Loucy (cell line): ENCODE measurements at regions not wholly inside any gene's neighbourhood (a gene's known extent, or its start where the extent isn't known, plus 50 kb on each side); places are given as distances from the start of the nearest gene placed in this dataset.

ENCODE experiments used
- H2AFZ ChIP-seq: fragments of 200-600 bp; sonication (generic); 2 replicates; pipeline ENCODE4 v1.6.0; 2016; ENCODE audit warnings: antibody characterized with exemption, mild to moderate bottlenecking, low read length, moderate library complexity
- H3F3A ChIP-seq: fragments of 200-600 bp; 2 replicates; pipeline ENCODE4 v1.6.0; 2016; ENCODE audit warnings: antibody characterized with exemption, low read depth, mild to moderate bottlenecking
- H3K27me3 ChIP-seq: fragments of 200-600 bp; sonication (generic); 2 replicates; pipeline ENCODE4 v1.6.1; 2014; ENCODE audit warnings: low read length, mild to moderate bottlenecking; ENCODE audit not compliant: insufficient read depth, poor library complexity, severe bottlenecking
- H3K36me3 ChIP-seq: fragments of 200-600 bp; sonication (generic); 2 replicates; pipeline ENCODE4 v1.6.1; 2016; ENCODE audit warnings: low read length; ENCODE audit not compliant: insufficient read depth
- H3K4me1 ChIP-seq: fragments of 200-600 bp; sonication (generic); 2 replicates; pipeline ENCODE4 v1.5.1; 2014; ENCODE audit warnings: low read length, mild to moderate bottlenecking; ENCODE audit not compliant: insufficient read depth, poor library complexity, severe bottlenecking
- H3K4me2 ChIP-seq: fragments of 200-600 bp; sonication (generic); 2 replicates; pipeline ENCODE4 v1.6.0; 2014; ENCODE audit warnings: antibody characterized with exemption, low read length, low read depth, mild to moderate bottlenecking; ENCODE audit not compliant: poor library complexity, severe bottlenecking
- H3K4me3 ChIP-seq: fragments of 200-600 bp; sonication (generic); 2 replicates; pipeline ENCODE4 v1.5.1; 2014; ENCODE audit warnings: low read length, mild to moderate bottlenecking, mixed read lengths; ENCODE audit not compliant: poor library complexity, severe bottlenecking
- H3K79me2 ChIP-seq: fragments of 200-600 bp; sonication (generic); 2 replicates; pipeline ENCODE4 v1.6.1; 2014; ENCODE audit warnings: low read length; ENCODE audit not compliant: insufficient read depth
- H3K9ac ChIP-seq: fragments of 200-600 bp; sonication (generic); 2 replicates; pipeline ENCODE4 v1.6.0; 2014; ENCODE audit warnings: mild to moderate bottlenecking, low read depth, low read length, moderate library complexity; ENCODE audit not compliant: poor library complexity, severe bottlenecking
- H3K9me2 ChIP-seq: fragments of 200-600 bp; sonication (generic); replicated peaks from 2 replicates; pipeline ENCODE4 v1.6.1; 2016; ENCODE audit warnings: low read depth, low read length, mixed read lengths
- H3K9me3 ChIP-seq: fragments of 200-600 bp; sonication (generic); 2 replicates; pipeline ENCODE4 v1.6.1; 2014; ENCODE audit warnings: mild to moderate bottlenecking, antibody characterized with exemption, low read length, low read depth; ENCODE audit not compliant: insufficient read depth
- H4K20me1 ChIP-seq: fragments of 200-600 bp; sonication (generic); 2 replicates; pipeline ENCODE4 v1.6.0; 2014; ENCODE audit warnings: antibody characterized with exemption, low read length, mild to moderate bottlenecking; ENCODE audit not compliant: insufficient read depth, poor library complexity, severe bottlenecking
- EZH2phosphoT487 ChIP-seq: fragments of 200-600 bp; IDR thresholded peaks from 2 replicates; pipeline ENCODE4 v1.6.1; 2018; ENCODE audit warnings: antibody characterized with exemption, mild to moderate bottlenecking, moderate library complexity, borderline replicate concordance
- TF ChIP-seq, protein P1 (sequence below): fragments of 200-600 bp; sonication (generic); conservative IDR thresholded peaks from 2 replicates; pipeline ENCODE4 v1.5.1; 2014; ENCODE audit warnings: mild to moderate bottlenecking, antibody characterized with exemption, low read length

DNA sequence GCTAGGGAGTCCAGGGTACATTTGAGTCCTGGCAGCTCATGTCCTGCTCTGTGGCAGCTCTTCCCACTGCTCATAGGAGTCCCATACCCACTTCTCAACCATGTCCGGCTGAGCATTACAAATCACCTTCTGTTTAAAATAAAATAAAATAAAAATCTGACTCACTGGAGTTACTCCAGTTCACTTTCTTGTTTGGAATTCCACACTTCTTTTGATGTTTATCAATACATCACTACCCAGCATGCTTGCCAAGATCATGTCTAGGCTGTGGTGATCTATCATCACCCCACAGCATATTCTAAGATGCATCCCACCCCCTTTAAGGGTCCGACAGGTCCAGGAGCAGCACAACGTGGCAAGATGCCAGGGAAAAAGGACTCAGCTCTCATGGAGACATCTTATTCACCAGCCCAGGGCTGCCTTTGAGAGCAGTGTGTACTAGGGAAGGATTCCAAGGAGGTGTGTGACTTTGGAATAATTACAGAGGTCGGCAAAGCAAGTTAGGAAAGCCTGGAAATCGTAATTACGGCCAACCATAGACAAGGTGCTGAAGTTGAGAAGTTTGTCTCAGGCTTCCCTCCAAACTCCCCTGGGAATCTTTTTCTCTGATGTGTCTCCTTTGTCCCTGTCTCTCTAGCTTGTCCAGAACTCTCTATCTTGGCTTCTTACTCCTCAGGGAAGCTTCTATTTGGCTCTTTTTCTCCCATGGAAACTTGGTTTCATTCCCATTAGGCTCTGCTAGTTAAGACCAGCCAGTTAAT lies 111.4 kb upstream of the SLC1A3 start:
- TF ChIP-seq, protein P1, sequence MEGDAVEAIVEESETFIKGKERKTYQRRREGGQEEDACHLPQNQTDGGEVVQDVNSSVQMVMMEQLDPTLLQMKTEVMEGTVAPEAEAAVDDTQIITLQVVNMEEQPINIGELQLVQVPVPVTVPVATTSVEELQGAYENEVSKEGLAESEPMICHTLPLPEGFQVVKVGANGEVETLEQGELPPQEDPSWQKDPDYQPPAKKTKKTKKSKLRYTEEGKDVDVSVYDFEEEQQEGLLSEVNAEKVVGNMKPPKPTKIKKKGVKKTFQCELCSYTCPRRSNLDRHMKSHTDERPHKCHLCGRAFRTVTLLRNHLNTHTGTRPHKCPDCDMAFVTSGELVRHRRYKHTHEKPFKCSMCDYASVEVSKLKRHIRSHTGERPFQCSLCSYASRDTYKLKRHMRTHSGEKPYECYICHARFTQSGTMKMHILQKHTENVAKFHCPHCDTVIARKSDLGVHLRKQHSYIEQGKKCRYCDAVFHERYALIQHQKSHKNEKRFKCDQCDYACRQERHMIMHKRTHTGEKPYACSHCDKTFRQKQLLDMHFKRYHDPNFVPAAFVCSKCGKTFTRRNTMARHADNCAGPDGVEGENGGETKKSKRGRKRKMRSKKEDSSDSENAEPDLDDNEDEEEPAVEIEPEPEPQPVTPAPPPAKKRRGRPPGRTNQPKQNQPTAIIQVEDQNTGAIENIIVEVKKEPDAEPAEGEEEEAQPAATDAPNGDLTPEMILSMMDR: no peak
- no peak for TF ChIP-seq EZH2phosphoT487
- H2AFZ ChIP-seq: no peak overlapping the region
- H3K4me2 ChIP-seq: no peak overlapping the region
- H3K79me2 ChIP-seq: no peaks in the 10 kb centered on the region
- H3K4me1 ChIP-seq: no peaks in the 10 kb centered on the region
- H4K20me1 ChIP-seq: no peaks in the 10 kb centered on the region
- no peaks in the 10 kb centered on the region for H3K9me3 ChIP-seq
- no peak overlapping the region for H3K9ac ChIP-seq
- no peaks in the 10 kb centered on the region for H3K27me3 ChIP-seq
- no peaks in the 10 kb centered on the region for H3K36me3 ChIP-seq
- H3K4me3 ChIP-seq: no peak overlapping the region
- no peaks in the 10 kb centered on the region for H3K9me2 ChIP-seq
- H3F3A ChIP-seq: no peaks in the 10 kb centered on the region

DNA sequence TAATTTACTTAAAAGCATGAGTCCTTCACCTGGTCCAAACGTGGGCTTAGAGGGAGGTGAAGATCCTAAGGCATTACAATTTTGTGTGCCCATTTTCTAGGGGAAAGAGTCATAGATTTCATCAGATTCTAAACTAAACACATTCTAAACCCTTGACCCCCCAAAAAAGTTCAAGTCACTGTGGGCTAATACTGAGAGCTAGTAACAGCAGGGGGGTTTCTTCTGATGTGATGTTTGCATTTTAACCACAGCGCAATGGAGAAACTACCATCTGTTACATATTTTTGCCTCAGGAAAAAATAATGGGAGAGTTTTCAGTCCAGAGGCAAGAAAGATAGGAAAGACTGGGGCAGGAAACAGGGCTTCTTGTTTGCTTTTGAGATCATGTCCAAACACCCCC lies 110.8 kb upstream of the SLC1A3 start:
- H3K79me2 ChIP-seq: no peaks in the 10 kb centered on the region
- H3K4me2 ChIP-seq: no peak overlapping the region
- no peak overlapping the region for H3K9ac ChIP-seq
- no peaks in the 10 kb centered on the region for H3K9me3 ChIP-seq
- no peaks in the 10 kb centered on the region for H3K9me2 ChIP-seq
- no peaks in the 10 kb centered on the region for H3K27me3 ChIP-seq
- no peaks in the 10 kb centered on the region for H3F3A ChIP-seq
- no peaks in the 10 kb centered on the region for H3K4me1 ChIP-seq
- no peak for TF ChIP-seq EZH2phosphoT487
- TF ChIP-seq, protein P1: no peak
- no peaks in the 10 kb centered on the region for H3K36me3 ChIP-seq
- no peaks in the 10 kb centered on the region for H4K20me1 ChIP-seq
- no peak overlapping the region for H3K4me3 ChIP-seq
- H2AFZ ChIP-seq: no peak overlapping the region

DNA sequence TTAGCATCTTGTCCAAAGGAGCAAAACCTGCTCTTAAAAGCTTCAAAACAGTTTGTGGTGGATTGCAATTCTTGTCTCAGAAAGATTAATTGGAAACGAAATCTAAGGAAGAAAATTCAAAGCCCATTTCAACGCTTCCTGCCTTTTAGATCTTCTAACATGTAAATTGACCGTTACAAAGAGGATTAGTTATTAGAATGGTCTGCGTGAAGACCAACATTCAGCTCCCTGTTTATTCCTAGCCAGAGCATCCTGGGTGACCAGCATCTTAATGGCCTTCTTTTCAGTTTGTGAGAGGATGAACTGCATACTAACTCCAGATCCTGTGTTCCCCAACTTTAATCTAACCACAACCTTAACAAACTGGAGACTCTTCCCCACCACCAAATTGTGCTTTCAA lies 109.9 kb upstream of the SLC1A3 start:
- TF ChIP-seq, protein P1: no peak
- TF ChIP-seq EZH2phosphoT487: no peak

More for the DNA sequence above, 109.9 kb upstream of the SLC1A3 start:
- H3K4me3 ChIP-seq: no peak overlapping the region
- no peaks in the 10 kb centered on the region for H3K79me2 ChIP-seq
- no peak overlapping the region for H3K9ac ChIP-seq
- H3K4me2 ChIP-seq: no peak overlapping the region
- no peaks in the 10 kb centered on the region for H3K36me3 ChIP-seq
- H3K4me1 ChIP-seq: no peaks in the 10 kb centered on the region
- no peaks in the 10 kb centered on the region for H3K9me3 ChIP-seq
- no peaks in the 10 kb centered on the region for H3K9me2 ChIP-seq
- H2AFZ ChIP-seq: no peak overlapping the region
- no peaks in the 10 kb centered on the region for H3K27me3 ChIP-seq
- no peaks in the 10 kb centered on the region for H3F3A ChIP-seq
- H4K20me1 ChIP-seq: no peaks in the 10 kb centered on the region
